Hepatocyte (in vitro differentiated cells): ENCODE measurements at regions not wholly inside any gene's neighbourhood (a gene's known extent, or its start where the extent isn't known, plus 50 kb on each side); places are given as distances from the start of the nearest gene placed in this dataset.

ENCODE experiments used
- DNase-seq: peaks from one replicate; pipeline ENCODE4 v3.0.0-alpha.2; 2016; ENCODE audit warnings: low spot score
- H2AFZ ChIP-seq: fragments of 200-600 bp; sonication (generic); 2 replicates; pipeline ENCODE4 v1.6.0; 2016; ENCODE audit warnings: antibody characterized with exemption, mild to moderate bottlenecking
- H3K27ac ChIP-seq: fragments of 200-600 bp; sonication (generic); 2 replicates; pipeline ENCODE4 v1.5.1; 2016; ENCODE audit warnings: mild to moderate bottlenecking
- H3K27me3 ChIP-seq: fragments of 200-600 bp; sonication (generic); 2 replicates; pipeline ENCODE4 v1.6.1; 2016
- H3K36me3 ChIP-seq: fragments of 200-600 bp; sonication (generic); replicated peaks from 2 replicates; pipeline ENCODE4 v1.5.1; 2016; ENCODE audit warnings: low read depth; ENCODE audit not compliant: insufficient read depth
- H3K4me1 ChIP-seq: fragments of 200-600 bp; sonication (generic); 2 replicates; pipeline ENCODE4 v1.5.1; 2016; ENCODE audit warnings: mild to moderate bottlenecking, moderate library complexity; ENCODE audit not compliant: insufficient read depth
- H3K4me2 ChIP-seq: fragments of 200-600 bp; sonication (generic); 2 replicates; pipeline ENCODE4 v1.6.0; 2016
- H3K4me3 ChIP-seq: fragments of 200-600 bp; sonication (generic); 2 replicates; pipeline ENCODE4 v1.5.1; 2016; ENCODE audit warnings: mild to moderate bottlenecking
- H3K79me2 ChIP-seq: fragments of 200-600 bp; sonication (generic); 2 replicates; pipeline ENCODE4 v1.6.0; 2017; ENCODE audit warnings: mild to moderate bottlenecking
- H3K9me2 ChIP-seq: fragments of 200-600 bp; sonication (generic); replicated peaks from 2 replicates; pipeline ENCODE4 v1.6.0; 2017; ENCODE audit warnings: mild to moderate bottlenecking; ENCODE audit not compliant: insufficient read depth
- H3K9me3 ChIP-seq: fragments of 200-600 bp; sonication (generic); 2 replicates; pipeline ENCODE4 v1.5.1; 2016; ENCODE audit warnings: low read depth, mild to moderate bottlenecking
- H4K20me1 ChIP-seq: fragments of 200-600 bp; sonication (generic); 2 replicates; pipeline ENCODE4 v1.6.0; 2016; ENCODE audit warnings: mild to moderate bottlenecking; ENCODE audit not compliant: insufficient read depth, poor library complexity, severe bottlenecking
- EZH2 ChIP-seq: fragments of 200-600 bp; sonication (generic); IDR thresholded peaks from 2 replicates; pipeline ENCODE4 v1.6.1; 2016; ENCODE audit warnings: antibody characterized with exemption, mild to moderate bottlenecking, borderline replicate concordance
- EZH2phosphoT487 ChIP-seq: fragments of 200-600 bp; sonication (generic); IDR thresholded peaks from one replicate; pipeline ENCODE4 v1.6.1; 2018; ENCODE audit warnings: antibody characterized with exemption, mild to moderate bottlenecking, low read depth, moderate library complexity; ENCODE audit not compliant: unreplicated experiment, severe bottlenecking
- WGBS: methylation state at CpG from one replicate; pipeline ENCODE4 v1.1.6; 2016; ENCODE audit warnings: low lambda C conversion rate; ENCODE audit errors: missing lambda C conversion rate; 5-methylcytosine and 5-hydroxymethylcytosine counted together
- TF ChIP-seq, protein P1 (sequence below): fragments of 200-600 bp; sonication (generic); IDR thresholded peaks from 2 replicates; pipeline ENCODE4 v1.5.1; 2016; ENCODE audit warnings: antibody characterized with exemption, mild to moderate bottlenecking; ENCODE audit not compliant: poor library complexity

DNA sequence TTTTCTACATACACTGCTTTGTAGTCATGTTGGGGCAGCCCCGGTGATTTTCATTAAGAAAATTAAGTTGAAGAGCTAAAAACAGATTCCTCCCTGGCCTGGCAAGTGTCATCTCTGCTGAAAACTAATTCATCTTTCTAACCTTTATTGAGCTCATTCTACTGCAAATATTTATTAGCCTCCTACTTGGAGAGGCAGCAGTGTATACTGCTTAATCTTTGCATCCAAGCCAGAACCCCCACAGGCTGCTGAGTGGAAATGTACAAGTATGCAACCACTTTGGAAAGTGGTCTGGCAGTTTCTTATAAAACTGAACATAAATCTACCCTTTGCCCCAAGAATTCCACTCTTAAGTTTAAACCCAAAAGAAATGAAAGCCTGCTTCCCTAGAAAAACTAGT lies 223.4 kb downstream of the DRD1 start:
- no peak for DNase-seq
- Histone ChIP-seq H3K4me3 (no peak overlapping the region), H3K4me2 (no peak overlapping the region), H3K27ac (peak overlapping the region; percentile 9), H2AFZ (no peak overlapping the region), H3K4me1 (peaks cover 10% of the 10 kb centered on the region), H4K20me1 (no peaks in the 10 kb centered on the region), H3K9me3 (no peaks in the 10 kb centered on the region), H3K79me2 (no peaks in the 10 kb centered on the region), H3K36me3 (no peaks in the 10 kb centered on the region), H3K27me3 (no peaks in the 10 kb centered on the region), H3K9me2 (no peaks in the 10 kb centered on the region)
- TF ChIP-seq, protein P1, sequence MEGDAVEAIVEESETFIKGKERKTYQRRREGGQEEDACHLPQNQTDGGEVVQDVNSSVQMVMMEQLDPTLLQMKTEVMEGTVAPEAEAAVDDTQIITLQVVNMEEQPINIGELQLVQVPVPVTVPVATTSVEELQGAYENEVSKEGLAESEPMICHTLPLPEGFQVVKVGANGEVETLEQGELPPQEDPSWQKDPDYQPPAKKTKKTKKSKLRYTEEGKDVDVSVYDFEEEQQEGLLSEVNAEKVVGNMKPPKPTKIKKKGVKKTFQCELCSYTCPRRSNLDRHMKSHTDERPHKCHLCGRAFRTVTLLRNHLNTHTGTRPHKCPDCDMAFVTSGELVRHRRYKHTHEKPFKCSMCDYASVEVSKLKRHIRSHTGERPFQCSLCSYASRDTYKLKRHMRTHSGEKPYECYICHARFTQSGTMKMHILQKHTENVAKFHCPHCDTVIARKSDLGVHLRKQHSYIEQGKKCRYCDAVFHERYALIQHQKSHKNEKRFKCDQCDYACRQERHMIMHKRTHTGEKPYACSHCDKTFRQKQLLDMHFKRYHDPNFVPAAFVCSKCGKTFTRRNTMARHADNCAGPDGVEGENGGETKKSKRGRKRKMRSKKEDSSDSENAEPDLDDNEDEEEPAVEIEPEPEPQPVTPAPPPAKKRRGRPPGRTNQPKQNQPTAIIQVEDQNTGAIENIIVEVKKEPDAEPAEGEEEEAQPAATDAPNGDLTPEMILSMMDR: no peak
- TF ChIP-seq EZH2phosphoT487 (no peak), EZH2 (no peak)
- 50% methylated on average over 1 of the region's 1 CpG for WGBS

DNA sequence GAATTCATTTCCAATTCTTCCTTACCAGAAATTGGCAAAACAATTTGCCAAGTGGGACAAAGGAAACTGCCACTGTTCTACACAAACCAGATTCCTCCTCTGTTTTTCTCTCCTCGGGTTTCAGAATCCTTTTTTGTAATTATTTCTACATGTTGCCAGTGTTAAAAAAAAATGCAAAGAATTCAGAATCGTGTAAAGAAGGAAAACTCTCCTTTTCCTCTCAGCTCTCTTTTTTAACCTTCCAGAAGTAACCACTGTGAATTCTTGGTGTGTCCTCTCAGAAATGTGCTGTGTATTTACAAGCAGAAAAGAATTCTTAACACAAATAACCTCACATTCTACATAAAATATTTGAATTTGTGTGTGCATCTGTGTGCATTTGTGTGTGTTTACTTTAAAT lies 224.6 kb downstream of the DRD1 start:
- H3K27ac ChIP-seq: peak overlapping the region; percentile 47
- peaks cover 10% of the 10 kb centered on the region for H3K4me1 ChIP-seq
- no peaks in the 10 kb centered on the region for H3K9me3 ChIP-seq
- H3K79me2 ChIP-seq: no peaks in the 10 kb centered on the region
- no peak overlapping the region for H3K4me3 ChIP-seq
- no peak overlapping the region for H2AFZ ChIP-seq
- peak overlapping the region; percentile 27 for H3K4me2 ChIP-seq
- no peaks in the 10 kb centered on the region for H3K9me2 ChIP-seq
- no peaks in the 10 kb centered on the region for H4K20me1 ChIP-seq
- no peak for DNase-seq
- TF ChIP-seq EZH2phosphoT487 (no peak), EZH2 (no peak)
- TF ChIP-seq, protein P1: no peak
- no peaks in the 10 kb centered on the region for H3K36me3 ChIP-seq
- no peaks in the 10 kb centered on the region for H3K27me3 ChIP-seq
- 52% methylated on average over 2 of the region's 2 CpGs for WGBS

DNA sequence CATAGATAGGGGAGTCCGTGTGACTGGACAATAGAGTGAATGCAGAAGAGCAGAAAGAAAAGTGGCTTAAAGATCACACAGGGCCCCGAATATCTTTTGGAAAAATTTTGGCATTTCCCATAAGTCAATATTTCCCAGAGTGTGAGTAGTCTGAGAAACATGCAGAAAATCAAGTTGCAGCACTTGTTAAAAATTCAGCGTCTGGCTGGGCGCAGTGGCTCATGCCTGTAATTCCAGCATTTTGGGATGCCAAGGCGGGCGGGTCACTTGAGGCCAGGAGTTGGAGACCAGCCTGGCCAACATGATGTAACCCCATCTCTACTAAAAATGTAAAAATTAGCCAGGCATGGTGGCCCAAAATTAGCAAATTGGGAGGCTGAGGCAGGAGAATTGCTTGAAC lies 227.0 kb downstream of the DRD1 start:
- no peak overlapping the region for H3K27ac ChIP-seq
- no peaks in the 10 kb centered on the region for H3K27me3 ChIP-seq
- H3K9me2 ChIP-seq: no peaks in the 10 kb centered on the region
- H3K4me1 ChIP-seq: peaks cover 10% of the 10 kb centered on the region
- TF ChIP-seq EZH2phosphoT487 (no peak), EZH2 (no peak)
- TF ChIP-seq, protein P1: no peak
- WGBS: 95% methylated on average over 6 of the region's 6 CpGs
- DNase-seq: no peak
- H3K36me3 ChIP-seq: no peaks in the 10 kb centered on the region
- no peaks in the 10 kb centered on the region for H3K79me2 ChIP-seq
- no peaks in the 10 kb centered on the region for H4K20me1 ChIP-seq
- no peaks in the 10 kb centered on the region for H3K9me3 ChIP-seq
- no peak overlapping the region for H2AFZ ChIP-seq
- H3K4me3 ChIP-seq: no peak overlapping the region
- H3K4me2 ChIP-seq: no peak overlapping the region

DNA sequence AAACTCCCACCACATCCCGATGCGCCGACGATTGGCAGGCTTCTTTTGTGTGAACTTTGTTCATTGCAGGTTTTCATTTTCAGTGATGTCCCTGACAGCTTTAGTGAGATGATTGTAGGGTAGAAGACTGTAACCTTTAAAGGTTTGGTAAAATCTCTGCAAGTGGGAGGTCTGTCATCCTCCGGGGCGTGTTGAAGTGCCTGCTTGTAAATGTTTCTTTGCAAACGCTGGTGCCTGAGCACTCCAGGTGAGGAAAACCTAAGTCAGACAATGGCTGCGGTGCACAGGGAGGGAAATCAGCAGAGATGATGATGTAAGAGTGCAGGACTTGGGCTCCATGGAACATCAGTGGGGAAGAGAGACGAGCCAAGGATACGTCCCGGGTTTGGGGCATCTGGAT lies 228.1 kb downstream of the DRD1 start:
- Histone ChIP-seq H3K79me2 (no peaks in the 10 kb centered on the region), H3K27ac (no peak overlapping the region), H4K20me1 (no peaks in the 10 kb centered on the region), H2AFZ (no peak overlapping the region), H3K4me3 (no peak overlapping the region), H3K27me3 (no peaks in the 10 kb centered on the region), H3K4me1 (peaks cover 10% of the 10 kb centered on the region), H3K4me2 (no peak overlapping the region), H3K9me3 (no peaks in the 10 kb centered on the region), H3K36me3 (no peaks in the 10 kb centered on the region), H3K9me2 (no peaks in the 10 kb centered on the region)
- DNase-seq: no peak
- no peak for TF ChIP-seq EZH2phosphoT487
- TF ChIP-seq, protein P1: no peak
- no peak for TF ChIP-seq EZH2
- 63% methylated on average over 11 of the region's 11 CpGs for WGBS
